OCI-LY3 (cell line): ENCODE measurements at regions not wholly inside any gene's neighbourhood (a gene's known extent, or its start where the extent isn't known, plus 50 kb on each side); places are given as distances from the start of the nearest gene placed in this dataset.

ENCODE experiments used
- CTCF ChIP-seq: fragments of 200-600, 300-600 bp; sonication (generic); IDR thresholded peaks from 2 replicates; pipeline ENCODE4 v1.5.1; 2014; ENCODE audit warnings: antibody characterized with exemption, low read length, low read depth
- EZH2phosphoT487 ChIP-seq: fragments of 200-600 bp; shearing (Covaris generic); IDR thresholded peaks from 2 replicates; pipeline ENCODE4 v1.6.1; 2018; ENCODE audit warnings: antibody characterized with exemption, mixed run types, low read depth

- no peak for TF ChIP-seq CTCF
- TF ChIP-seq EZH2phosphoT487 = no peak
Observed at GRCh38 chr3:66582721-66583423, 82.0 kb upstream of the LRIG1 start.
